ENCODE measurements at regions not wholly inside any gene's neighbourhood (a gene's known extent, or its start where the extent isn't known, plus 50 kb on each side); places are given as distances from the start of the nearest gene placed in this dataset.
"Not testable (repeated sequence)": the region's sequence is repeated elsewhere in the genome, so short reads cannot be mapped to it uniquely, and the experiment has no call there.

GRCh38 chr2:196298106-196298723 lies 126.8 kb upstream of the STK17B start:
- WGBS (ENCODE audit: low lambda C conversion rate, missing lambda C conversion rate) = 59% methylated on average over 8 of the region's 8 CpGs
- H3K9me3 ChIP-seq (ENCODE audit: low read depth); H3K4me1 ChIP-seq (ENCODE audit: insufficient read depth); H3K4me3 ChIP-seq; H2AFZ ChIP-seq; H4K20me1 ChIP-seq (ENCODE audit: insufficient read depth, poor library complexity, severe bottlenecking); H3K9me2 ChIP-seq (replicated peaks; ENCODE audit: insufficient read depth); H3K36me3 ChIP-seq (replicated peaks; ENCODE audit: insufficient read depth, low read depth); H3K79me2 ChIP-seq; H3K4me2 ChIP-seq; H3K27ac ChIP-seq; H3K27me3 ChIP-seq: not testable (repeated sequence)
- DNase-seq (ENCODE audit: low spot score) = peak; percentile 28
- peak; percentile 75 for TF ChIP-seq CTCF (IDR thresholded peaks at IDR 0.05; ENCODE audit: poor library complexity)

DNA sequence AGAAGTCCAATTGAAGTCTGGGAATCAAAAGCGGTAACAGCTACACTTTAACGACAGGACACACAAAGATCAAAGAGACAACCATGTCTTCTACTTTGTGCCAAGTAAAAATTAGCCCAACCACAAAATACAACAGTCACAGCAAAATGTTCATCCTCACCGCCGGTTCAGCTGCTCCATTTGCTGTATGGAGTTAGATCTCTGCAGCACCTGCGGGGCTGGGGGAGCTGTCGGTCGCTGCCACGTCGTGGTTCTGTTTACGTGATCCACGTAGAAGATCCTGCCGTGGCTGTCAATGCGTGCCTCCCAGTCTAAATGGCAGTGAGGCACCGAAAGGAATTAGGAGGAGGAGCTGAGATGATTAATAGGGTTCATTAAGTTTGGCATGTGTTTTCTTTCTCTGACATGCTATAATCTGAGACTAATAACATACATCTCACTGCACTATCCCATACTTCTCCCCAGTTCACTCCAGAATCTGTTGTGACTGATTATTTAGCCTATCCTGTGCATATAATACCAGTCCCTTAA lies 136.5 kb upstream of the STK17B start:
- no peaks in the 10 kb centered on the region for H4K20me1 ChIP-seq (ENCODE audit: insufficient read depth, poor library complexity, severe bottlenecking)
- 86% methylated on average over 14 of the region's 14 CpGs for WGBS (ENCODE audit: low lambda C conversion rate, missing lambda C conversion rate)
- no peaks in the 10 kb centered on the region for H3K9me2 ChIP-seq (replicated peaks; ENCODE audit: insufficient read depth)
- no peaks in the 10 kb centered on the region for H3K79me2 ChIP-seq
- TF ChIP-seq EZH2 (IDR thresholded peaks at IDR 0.05; ENCODE audit: borderline replicate concordance) = no peak
- no peak for TF ChIP-seq CTCF (IDR thresholded peaks at IDR 0.05; ENCODE audit: poor library complexity)
- TF ChIP-seq EZH2phosphoT487 (IDR thresholded peaks at IDR 0.05; ENCODE audit: low read depth, severe bottlenecking, unreplicated experiment) = no peak
- H3K4me1 ChIP-seq (ENCODE audit: insufficient read depth) = no peaks in the 10 kb centered on the region
- no peaks in the 10 kb centered on the region for H3K36me3 ChIP-seq (replicated peaks; ENCODE audit: insufficient read depth, low read depth)
- no peak overlapping the region for H3K4me2 ChIP-seq
- no peak overlapping the region for H3K4me3 ChIP-seq
- no peak overlapping the region for H3K27ac ChIP-seq
- no peak for DNase-seq (ENCODE audit: low spot score)
- H3K27me3 ChIP-seq = no peaks in the 10 kb centered on the region
- H3K9me3 ChIP-seq (ENCODE audit: low read depth) = no peaks in the 10 kb centered on the region
- H2AFZ ChIP-seq = no peak overlapping the region

- no peak for DNase-seq (ENCODE audit: low spot score)
- H2AFZ ChIP-seq = no peak overlapping the region
- no peak for TF ChIP-seq CTCF (IDR thresholded peaks at IDR 0.05; ENCODE audit: poor library complexity)
- no peak for TF ChIP-seq EZH2 (IDR thresholded peaks at IDR 0.05; ENCODE audit: borderline replicate concordance)
- no peak for TF ChIP-seq EZH2phosphoT487 (IDR thresholded peaks at IDR 0.05; ENCODE audit: low read depth, severe bottlenecking, unreplicated experiment)
- H3K27me3 ChIP-seq = no peaks in the 10 kb centered on the region
- H3K36me3 ChIP-seq (replicated peaks; ENCODE audit: insufficient read depth, low read depth) = no peaks in the 10 kb centered on the region
- no peak overlapping the region for H3K4me3 ChIP-seq
- H4K20me1 ChIP-seq (ENCODE audit: insufficient read depth, poor library complexity, severe bottlenecking) = no peaks in the 10 kb centered on the region
- no peaks in the 10 kb centered on the region for H3K9me3 ChIP-seq (ENCODE audit: low read depth)
- no peaks in the 10 kb centered on the region for H3K9me2 ChIP-seq (replicated peaks; ENCODE audit: insufficient read depth)
- no peaks in the 10 kb centered on the region for H3K79me2 ChIP-seq
- no peaks in the 10 kb centered on the region for H3K4me1 ChIP-seq (ENCODE audit: insufficient read depth)
- no peak overlapping the region for H3K27ac ChIP-seq
- no peak overlapping the region for H3K4me2 ChIP-seq
These were observed 138.3 kb upstream of the STK17B start for GRCh38 chr2:196309691-196310090.

GRCh38 chr2:196314157-196314556 lies 142.8 kb upstream of the STK17B start:
- Histone ChIP-seq H3K36me3 (replicated peaks; ENCODE audit: insufficient read depth, low read depth) (no peaks in the 10 kb centered on the region), H3K79me2 (no peaks in the 10 kb centered on the region), H3K9me2 (replicated peaks; ENCODE audit: insufficient read depth) (no peaks in the 10 kb centered on the region), H3K4me2 (no peak overlapping the region), H3K4me1 (ENCODE audit: insufficient read depth) (no peaks in the 10 kb centered on the region), H3K4me3 (no peak overlapping the region), H4K20me1 (ENCODE audit: insufficient read depth, poor library complexity, severe bottlenecking) (no peaks in the 10 kb centered on the region), H2AFZ (no peak overlapping the region), H3K9me3 (ENCODE audit: low read depth) (no peaks in the 10 kb centered on the region), H3K27me3 (no peaks in the 10 kb centered on the region), H3K27ac (no peak overlapping the region)
- TF ChIP-seq CTCF (IDR thresholded peaks at IDR 0.05; ENCODE audit: poor library complexity) (no peak), EZH2 (IDR thresholded peaks at IDR 0.05; ENCODE audit: borderline replicate concordance) (no peak), EZH2phosphoT487 (IDR thresholded peaks at IDR 0.05; ENCODE audit: low read depth, severe bottlenecking, unreplicated experiment) (no peak)
- WGBS (ENCODE audit: low lambda C conversion rate, missing lambda C conversion rate) = 83% methylated on average over 1 of the region's 1 CpG
- DNase-seq (ENCODE audit: low spot score) = no peak

Data from hepatocyte (in vitro differentiated cells).